H1 (cell line): ENCODE measurements at regions not wholly inside any gene's neighbourhood (a gene's known extent, or its start where the extent isn't known, plus 50 kb on each side); places are given as distances from the start of the nearest gene placed in this dataset.

Source experiments
- CTCF ChIA-PET: fragments of 300-600 bp; sonication (Branson Sonifier 250); formaldehyde crosslinking; loops from one replicate; lab custom pipeline; 2021; ENCODE audit not compliant: partially characterized antibody; lab: Charles Lee
- POLR2A ChIA-PET: fragments of 300-600 bp; sonication (Branson Sonifier 250); formaldehyde crosslinking; loops from one replicate; lab custom pipeline; 2021; ENCODE audit warnings: inconsistent platforms; ENCODE audit not compliant: partially characterized antibody; lab: Charles Lee
- DNase-seq, 2 experiments: peaks; one replicate each; pipeline versions ENCODE4 v3.0.0 to v3.0.0-alpha.2; 2010 to 2022; ENCODE audit warnings: low spot score in 2 of 2, low read depth in 1 of 2, mixed read lengths in 1 of 2
- FAIRE-seq: peaks from 2 replicates; lab custom pipeline; 2011; peaks lifted over from hg19 to GRCh38; lab: Jason Lieb, UNC
- H2AFZ ChIP-seq: 2 replicates; pipeline ENCODE4 v1.8.1; 2012; ENCODE audit warnings: low read length, inconsistent platforms
- H2AK5ac ChIP-seq: 2 replicates; pipeline ENCODE4 v1.6.1; 2013; ENCODE audit warnings: low read depth, low read length
- H2BK120ac ChIP-seq: replicated peaks from 2 replicates; pipeline ENCODE3; 2013; ENCODE audit warnings: low read depth, low read length, inconsistent platforms
- H2BK12ac ChIP-seq: 2 replicates; pipeline ENCODE4 v1.6.1; 2013; ENCODE audit warnings: low read depth, low read length
- H2BK15ac ChIP-seq: 2 replicates; pipeline ENCODE4 v1.6.1; 2013; ENCODE audit warnings: low read length
- H2BK20ac ChIP-seq: 2 replicates; pipeline ENCODE4 v1.6.1; 2013; ENCODE audit warnings: low read length
- H2BK5ac ChIP-seq: 2 replicates; pipeline ENCODE4 v1.6.1; 2013; ENCODE audit warnings: low read depth, low read length
- H3K14ac ChIP-seq: 2 replicates; pipeline ENCODE4 v1.6.1; 2013; ENCODE audit warnings: inconsistent platforms; ENCODE audit not compliant: insufficient read length
- H3K18ac ChIP-seq: 2 replicates; pipeline ENCODE4 v1.6.1; 2013; ENCODE audit warnings: low read length; ENCODE audit errors: extremely low read depth
- H3K23ac ChIP-seq: 2 replicates; pipeline ENCODE4 v1.6.1; 2013; ENCODE audit warnings: inconsistent platforms; ENCODE audit not compliant: insufficient read length
- H3K23me2 ChIP-seq: 2 replicates; pipeline ENCODE4 v1.6.1; 2013; ENCODE audit warnings: low read depth, low read length
- H3K27ac ChIP-seq: 2 replicates; pipeline ENCODE4 v1.6.1; 2011; ENCODE audit warnings: low read depth, low read length, inconsistent platforms
- H3K27me3 ChIP-seq, 4 experiments: replicated peaks in 1 of 4; 1 replicate in 1 of 4; 2 replicates in 3 of 4; pipeline versions ENCODE4 v1.6.1 to v1.8.1; 2011 to 2013; ENCODE audit warnings: low read length in 3 of 4, mild to moderate bottlenecking in 3 of 4, inconsistent platforms in 2 of 4, mixed read lengths in 2 of 4, moderate library complexity in 1 of 4; ENCODE audit not compliant: control insufficient read depth in 3 of 4, insufficient read depth in 3 of 4; ENCODE audit errors: extremely low read depth in 1 of 4
- H3K36me3 ChIP-seq, 4 experiments: 2 replicates each; pipeline versions ENCODE4 v1.6.1 to v1.8.1; 2011 to 2013; ENCODE audit warnings: mild to moderate bottlenecking in 4 of 4, low read length in 3 of 4, moderate library complexity in 2 of 4, control low read depth in 1 of 4, inconsistent platforms in 1 of 4; ENCODE audit not compliant: insufficient read depth in 4 of 4, control insufficient read depth in 2 of 4
- H3K4ac ChIP-seq: replicated peaks from 2 replicates; pipeline ENCODE3; 2013; ENCODE audit warnings: low read length, low read depth, mixed read lengths, inconsistent platforms; ENCODE audit not compliant: insufficient read length
- H3K4me1 ChIP-seq, 4 experiments: replicated peaks in 1 of 4; 1 replicate in 1 of 4; 2 replicates in 3 of 4; pipeline versions ENCODE4 v1.6.1 to v1.8.1; 2011 to 2013; ENCODE audit warnings: low read length in 3 of 4, inconsistent platforms in 2 of 4, mixed read lengths in 1 of 4; ENCODE audit not compliant: insufficient read depth in 4 of 4, control insufficient read depth in 3 of 4
- H3K4me2 ChIP-seq, 2 experiments: 2 replicates each; pipeline versions ENCODE4 v1.6.1 to v1.8.1; 2011 to 2013; ENCODE audit warnings: low read depth in 2 of 2, low read length in 2 of 2, control low read depth in 1 of 2, inconsistent platforms in 1 of 2, mild to moderate bottlenecking in 1 of 2; ENCODE audit not compliant: insufficient read depth in 1 of 2
- H3K4me3 ChIP-seq, 4 experiments: fragments of 200-600, 300-600 bp in 1 of 4; sonication (generic), shearing (Covaris generic), sonication (Bioruptor Twin) in 1 of 4; 2 replicates each; pipeline versions ENCODE4 v1.5.1 to v1.8.1; 2011 to 2016; ENCODE audit warnings: low read length in 4 of 4, low read depth in 3 of 4, control low read depth in 2 of 4, inconsistent platforms in 2 of 4, mild to moderate bottlenecking in 2 of 4, mixed read lengths in 1 of 4, moderate library complexity in 1 of 4; ENCODE audit not compliant: insufficient read depth in 2 of 4; ENCODE audit errors: extremely low read depth in 1 of 4
- H3K56ac ChIP-seq: replicated peaks from 2 replicates; pipeline ENCODE3; 2013; ENCODE audit warnings: low read depth, mild to moderate bottlenecking, mixed read lengths, low read length, inconsistent platforms; ENCODE audit not compliant: insufficient read length
- H3K79me1 ChIP-seq: 2 replicates; pipeline ENCODE4 v1.6.1; 2013; ENCODE audit warnings: low read depth, low read length, control low read depth
- H3K79me2 ChIP-seq, 2 experiments: 2 replicates each; pipeline versions ENCODE4 v1.6.1 to v1.8.1; 2012 to 2013; ENCODE audit warnings: low read length in 2 of 2, mild to moderate bottlenecking in 2 of 2, inconsistent platforms in 1 of 2; ENCODE audit not compliant: insufficient read depth in 2 of 2, control insufficient read depth in 1 of 2
- H3K9ac ChIP-seq, 4 experiments: replicated peaks in 1 of 4; 1 replicate in 1 of 4; 2 replicates in 3 of 4; pipeline versions ENCODE4 v1.6.1 to v1.8.1; 2011 to 2013; ENCODE audit warnings: low read depth in 3 of 4, low read length in 3 of 4, control low read depth in 2 of 4, mild to moderate bottlenecking in 2 of 4, moderate library complexity in 2 of 4, inconsistent platforms in 1 of 4; ENCODE audit errors: extremely low read depth in 1 of 4
- H3K9me3 ChIP-seq, 2 experiments: 2 replicates each; pipeline versions ENCODE4 v1.6.1 to v1.8.1; 2012 to 2013; ENCODE audit warnings: mild to moderate bottlenecking in 2 of 2, moderate library complexity in 2 of 2, control low read depth in 1 of 2, inconsistent platforms in 1 of 2, low read depth in 1 of 2, low read length in 1 of 2, mixed read lengths in 1 of 2; ENCODE audit not compliant: insufficient read depth in 2 of 2
- H4K20me1 ChIP-seq, 2 experiments: replicated peaks in 1 of 2; 2 replicates each; pipeline versions ENCODE3 to v1.8.1; 2011 to 2013; ENCODE audit warnings: inconsistent platforms in 2 of 2, low read length in 2 of 2, mild to moderate bottlenecking in 1 of 2; ENCODE audit not compliant: insufficient read depth in 2 of 2, control insufficient read depth in 1 of 2
- H4K5ac ChIP-seq: 2 replicates; pipeline ENCODE4 v1.6.1; 2013; ENCODE audit warnings: low read length, low read depth, mixed read lengths, inconsistent platforms; ENCODE audit not compliant: insufficient read length
- H4K8ac ChIP-seq: 2 replicates; pipeline ENCODE4 v1.8.0; 2013; ENCODE audit warnings: mild to moderate bottlenecking, moderate library complexity, low read length, inconsistent platforms; ENCODE audit not compliant: insufficient read depth; ENCODE audit errors: extremely low read depth
- H4K91ac ChIP-seq: replicated peaks from 2 replicates; pipeline ENCODE3; 2013; ENCODE audit warnings: low read length, mixed read lengths, inconsistent platforms; ENCODE audit not compliant: insufficient read length
- BCL11A ChIP-seq, 2 experiments: IDR thresholded peaks; one replicate each; pipeline ENCODE4 v1.6.1; 2011; ENCODE audit warnings: low read depth in 2 of 2, low read length in 2 of 2, mild to moderate bottlenecking in 2 of 2
- CBX5 ChIP-seq: fragments of 300-800, 300-1000 bp; sonication (generic); IDR thresholded peaks from 2 replicates; pipeline ENCODE4 v1.7.1; 2016; ENCODE audit warnings: antibody characterized with exemption, low read length, low read depth
- CHD2 ChIP-seq: IDR thresholded peaks from 2 replicates; pipeline ENCODE4 v1.6.1; 2012; ENCODE audit warnings: low read length, improper control_type of control experiment
- CREB1 ChIP-seq: IDR thresholded peaks from 2 replicates; pipeline ENCODE4 v1.6.1; 2012; ENCODE audit warnings: inconsistent platforms
- EZH2 ChIP-seq: fragments of 200-600 bp; sonication (generic); IDR thresholded peaks from 2 replicates; pipeline ENCODE4 v1.7.1; 2012; ENCODE audit warnings: low read depth, mild to moderate bottlenecking, moderate library complexity, low read length, inconsistent platforms; ENCODE audit not compliant: severe bottlenecking
- KDM1A ChIP-seq: fragments of 200-600, 300-600 bp; sonication (generic); IDR thresholded peaks from 2 replicates; pipeline ENCODE4 v1.7.1; 2016; ENCODE audit warnings: mild to moderate bottlenecking, low read length, borderline replicate concordance
- KDM5A ChIP-seq: fragments of 200-600 bp; IDR thresholded peaks from 2 replicates; pipeline ENCODE4 v1.7.1; 2012; ENCODE audit warnings: mild to moderate bottlenecking, low read length, inconsistent platforms, mixed read lengths
- RFX5 ChIP-seq: IDR thresholded peaks from 2 replicates; pipeline ENCODE4 v1.6.1; 2011; ENCODE audit warnings: low read depth, low read length, improper control_type of control experiment, borderline replicate concordance
- RNF2 ChIP-seq: fragments of 200-900, 300-1000 bp; sonication (generic); IDR thresholded peaks from 2 replicates; pipeline ENCODE4 v1.7.1; 2016; ENCODE audit warnings: borderline replicate concordance, low read depth, mild to moderate bottlenecking, antibody characterized with exemption, low read length; ENCODE audit not compliant: poor library complexity, severe bottlenecking; ENCODE audit errors: missing control alignments
- TCF12 ChIP-seq: IDR thresholded peaks from 2 replicates; pipeline ENCODE4 v1.6.1; 2011; ENCODE audit warnings: low read depth, mild to moderate bottlenecking, low read length
- WGBS, 2 experiments: shearing (Covaris generic) in 1 of 2; methylation state at CpG; one replicate each; pipeline versions ENCODE4 v1.1.6 to v1.1.7; 2013 to 2015; ENCODE audit warnings: low lambda C conversion rate in 2 of 2, mixed read lengths in 2 of 2, inconsistent platforms in 1 of 2, low coverage in 1 of 2, missing lambda C conversion rate in 1 of 2; ENCODE audit not compliant: insufficient replicate concordance in 2 of 2, insufficient coverage in 1 of 2, insufficient read length in 1 of 2; ENCODE audit errors: extremely low coverage in 1 of 2, missing lambda C conversion rate in 1 of 2; 5-methylcytosine and 5-hydroxymethylcytosine counted together
- TF ChIP-seq, protein P1 (sequence below), 3 experiments: IDR thresholded peaks; 1 replicate in 2 of 3; 2 replicates in 1 of 3; pipeline versions ENCODE4 v1.5.1 to v1.6.1; 2011; ENCODE audit warnings: low read length in 3 of 3, mild to moderate bottlenecking in 3 of 3, inconsistent platforms in 2 of 3, low read depth in 1 of 3, moderate library complexity in 1 of 3; ENCODE audit not compliant: insufficient read depth in 1 of 3; ENCODE audit errors: control extremely low read depth in 1 of 3

- no peak for FAIRE-seq
- CTCF ChIA-PET = interaction anchor here (0.8 to 1.5 kb wide), 7 partner anchors 8 to 727 kb away, joined by 3 read pairs; no protein-coding TSS in a partner anchor
- POLR2A ChIA-PET = no interaction called here
- TF ChIP-seq RNF2 = no peak
- no peak for TF ChIP-seq EZH2
- no peak for TF ChIP-seq RFX5
- no peak for TF ChIP-seq CBX5
- TF ChIP-seq KDM1A = no peak
- no peak for TF ChIP-seq CHD2
- no peak for TF ChIP-seq KDM5A
- no peak for TF ChIP-seq TCF12
- no peak for TF ChIP-seq CREB1
- TF ChIP-seq, protein P1, sequence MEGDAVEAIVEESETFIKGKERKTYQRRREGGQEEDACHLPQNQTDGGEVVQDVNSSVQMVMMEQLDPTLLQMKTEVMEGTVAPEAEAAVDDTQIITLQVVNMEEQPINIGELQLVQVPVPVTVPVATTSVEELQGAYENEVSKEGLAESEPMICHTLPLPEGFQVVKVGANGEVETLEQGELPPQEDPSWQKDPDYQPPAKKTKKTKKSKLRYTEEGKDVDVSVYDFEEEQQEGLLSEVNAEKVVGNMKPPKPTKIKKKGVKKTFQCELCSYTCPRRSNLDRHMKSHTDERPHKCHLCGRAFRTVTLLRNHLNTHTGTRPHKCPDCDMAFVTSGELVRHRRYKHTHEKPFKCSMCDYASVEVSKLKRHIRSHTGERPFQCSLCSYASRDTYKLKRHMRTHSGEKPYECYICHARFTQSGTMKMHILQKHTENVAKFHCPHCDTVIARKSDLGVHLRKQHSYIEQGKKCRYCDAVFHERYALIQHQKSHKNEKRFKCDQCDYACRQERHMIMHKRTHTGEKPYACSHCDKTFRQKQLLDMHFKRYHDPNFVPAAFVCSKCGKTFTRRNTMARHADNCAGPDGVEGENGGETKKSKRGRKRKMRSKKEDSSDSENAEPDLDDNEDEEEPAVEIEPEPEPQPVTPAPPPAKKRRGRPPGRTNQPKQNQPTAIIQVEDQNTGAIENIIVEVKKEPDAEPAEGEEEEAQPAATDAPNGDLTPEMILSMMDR (IDR thresholded peaks at IDR 0.05; ENCODE audit: control extremely low read depth in 1 of 3, insufficient read depth in 1 of 3, low read depth in 1 of 3, low read length in 3 of 3) = no peak
- TF ChIP-seq BCL11A (IDR thresholded peaks at IDR 0.05; ENCODE audit: low read depth in 2 of 2, low read length in 2 of 2) = no peak
These were observed 244.2 kb downstream of the HIVEP2 start for GRCh38 chr6:142700671-142701312.

More at GRCh38 chr6:142700671-142701312, 244.2 kb downstream of the HIVEP2 start:
- no peak overlapping the region for H3K23ac ChIP-seq
- no peak overlapping the region for H4K91ac ChIP-seq
- no peaks in the 10 kb centered on the region for H3K79me1 ChIP-seq
- no peak overlapping the region for H3K27ac ChIP-seq
- H3K9me3 ChIP-seq = no peaks in the 10 kb centered on the region
- no peak overlapping the region for H2AFZ ChIP-seq
- no peak overlapping the region for H2BK5ac ChIP-seq
- no peak overlapping the region for H4K5ac ChIP-seq
- no peak overlapping the region for H2AK5ac ChIP-seq
- no peak overlapping the region for H3K56ac ChIP-seq
- no peak overlapping the region for H2BK120ac ChIP-seq
- no peaks in the 10 kb centered on the region for H3K79me2 ChIP-seq
- H3K9ac ChIP-seq = no peak overlapping the region
- no peak overlapping the region for H2BK15ac ChIP-seq
- no peak overlapping the region for H4K8ac ChIP-seq
- peaks cover 2% of the 10 kb centered on the region; the same call in 1 of the 2 replicates for H3K23me2 ChIP-seq
- 81% methylated on average over 7 of the region's 7 CpGs; no CpG with 5 or more reads in 1 of the 2 experiments for WGBS, 2 experiments
- H2BK20ac ChIP-seq = no peak overlapping the region
- no peak overlapping the region for H3K4me3 ChIP-seq
- H4K20me1 ChIP-seq = no peaks in the 10 kb centered on the region
- H3K36me3 ChIP-seq = no peaks in the 10 kb centered on the region
- H3K4ac ChIP-seq = no peak overlapping the region
- H3K4me2 ChIP-seq = no peak overlapping the region
- DNase-seq = no peak
- H3K18ac ChIP-seq = no peak overlapping the region
- H2BK12ac ChIP-seq = no peak overlapping the region
- peaks cover 0 to 1% (median 0%) of the 10 kb centered on the region in 4 experiments; a peak in 1 of 7 replicates for H3K27me3 ChIP-seq
- H3K4me1 ChIP-seq = peaks cover 2 to 8% (median 5%) of the 10 kb centered on the region in 4 experiments; a peak in 3 of 7 replicates
- H3K14ac ChIP-seq = no peak overlapping the region
